ENCODE measurements at regions not wholly inside any gene's neighbourhood (a gene's known extent, or its start where the extent isn't known, plus 50 kb on each side); places are given as distances from the start of the nearest gene placed in this dataset.
"Not testable (repeated sequence)": the region's sequence is repeated elsewhere in the genome, so short reads cannot be mapped to it uniquely, and the experiment has no call there.

- TF ChIP-seq CTCF (IDR thresholded peaks at IDR 0.05; ENCODE audit: low read depth, low read length, missing input control) (peak; percentile 62), YY1 (IDR thresholded peaks at IDR 0.05) (no peak), GABPA (IDR thresholded peaks at IDR 0.05 in 1 of 2, conservative IDR thresholded peaks at IDR 0.05 in 1 of 2) (no peak), RXRA (IDR thresholded peaks at IDR 0.05) (no peak)
Measured at GRCh38 chr6:27188885-27189418, 58.5 kb upstream of the PRSS16 start (continued).

- WGBS = 81% methylated on average over 5 of the region's 5 CpGs
- Histone ChIP-seq H3K36me3 (ENCODE audit: control insufficient read depth in 4 of 4, insufficient read depth in 3 of 4, low read depth in 1 of 4, low read length in 3 of 4) (no peaks in the 10 kb centered on the region), H3K4me3 (ENCODE audit: low read depth in 1 of 3, low read length in 3 of 3) (no peak overlapping the region), H3K4me1 (ENCODE audit: control insufficient read depth in 4 of 4, insufficient read depth in 4 of 4, low read length in 3 of 4) (peaks cover 0 to 6% (median 4%) of the 10 kb centered on the region in 4 donors), H3K9ac (ENCODE audit: low read depth in 1 of 2, low read length in 2 of 2) (no peak overlapping the region), H3K9me3 (ENCODE audit: control insufficient read depth in 4 of 4, low read length in 3 of 4) (no peaks in the 10 kb centered on the region), H3K27ac (ENCODE audit: low read depth in 1 of 2, low read length in 2 of 2) (no peak overlapping the region), H3K27me3 (ENCODE audit: control insufficient read depth in 4 of 4, insufficient read depth in 4 of 4, low read length in 3 of 4) (no peaks in the 10 kb centered on the region)
- no peak for DNase-seq (ENCODE audit: low spot score)
- no peak for TF ChIP-seq REST (IDR thresholded peaks at IDR 0.05)
- TF ChIP-seq YY1 (IDR thresholded peaks at IDR 0.05) = no peak
- no peak for TF ChIP-seq NR2F2 (IDR thresholded peaks at IDR 0.05)
- TF ChIP-seq FOXA2 (IDR thresholded peaks at IDR 0.05) = no peak
- no peak for TF ChIP-seq RXRA (IDR thresholded peaks at IDR 0.05)
- TF ChIP-seq SP1 (IDR thresholded peaks at IDR 0.05) = no peak
Measured at GRCh38 chr6:27190126-27190525, 57.4 kb upstream of the PRSS16 start.

- H3K4me1 ChIP-seq (ENCODE audit: control insufficient read depth in 4 of 4, insufficient read depth in 4 of 4, low read length in 3 of 4); H3K9me3 ChIP-seq (ENCODE audit: control insufficient read depth in 4 of 4, low read length in 3 of 4); H3K4me3 ChIP-seq (ENCODE audit: low read depth in 1 of 3, low read length in 3 of 3); H3K36me3 ChIP-seq (ENCODE audit: control insufficient read depth in 4 of 4, insufficient read depth in 3 of 4, low read depth in 1 of 4, low read length in 3 of 4); H3K9ac ChIP-seq (ENCODE audit: low read depth in 1 of 2, low read length in 2 of 2); H3K27ac ChIP-seq (ENCODE audit: low read depth in 1 of 2, low read length in 2 of 2); H3K27me3 ChIP-seq (ENCODE audit: control insufficient read depth in 4 of 4, insufficient read depth in 4 of 4, low read length in 3 of 4); DNase-seq (ENCODE audit: low spot score): not testable (repeated sequence)
- 87% methylated on average over 4 of the region's 4 CpGs for WGBS
Measured at GRCh38 chr6:27194453-27194852, 53.0 kb upstream of the PRSS16 start.

GRCh38 chr6:27195547-27195946 is 52.0 kb upstream of the PRSS16 start:
- not testable (repeated sequence) for H3K4me1 ChIP-seq (ENCODE audit: control insufficient read depth in 4 of 4, insufficient read depth in 4 of 4, low read length in 3 of 4); H3K36me3 ChIP-seq (ENCODE audit: control insufficient read depth in 4 of 4, insufficient read depth in 3 of 4, low read depth in 1 of 4, low read length in 3 of 4); H3K4me3 ChIP-seq (ENCODE audit: low read depth in 1 of 3, low read length in 3 of 3); DNase-seq (ENCODE audit: low spot score); H3K27ac ChIP-seq (ENCODE audit: low read depth in 1 of 2, low read length in 2 of 2); H3K27me3 ChIP-seq (ENCODE audit: control insufficient read depth in 4 of 4, insufficient read depth in 4 of 4, low read length in 3 of 4); H3K9ac ChIP-seq (ENCODE audit: low read depth in 1 of 2, low read length in 2 of 2); H3K9me3 ChIP-seq (ENCODE audit: control insufficient read depth in 4 of 4, low read length in 3 of 4)
- WGBS = 76% methylated on average over 3 of the region's 3 CpGs

Small RNAs in the stretch of these regions (small RNA-seq; reads per million reads assigned to genes)
- gene MIR3143 = 0.20 reads per million
- 0.18 reads per million for gene RNU2-62P
